GM12891 (cell line): ENCODE measurements at regions not wholly inside any gene's neighbourhood (a gene's known extent, or its start where the extent isn't known, plus 50 kb on each side); places are given as distances from the start of the nearest gene placed in this dataset.
A peak's percentile ranks its signal among the peaks of the same experiment; 100 is the strongest.

Experiments
- PAX5 ChIP-seq: IDR thresholded peaks from 2 replicates; pipeline ENCODE4 v1.6.1; 2011; ENCODE audit warnings: low read length, moderate library complexity, mild to moderate bottlenecking; ENCODE audit not compliant: insufficient read depth, severe bottlenecking
- POLR2A ChIP-seq: IDR thresholded peaks from 2 replicates; pipeline ENCODE4 v1.6.1; 2011; ENCODE audit warnings: low read depth, low read length, control low read depth
- POLR2AphosphoS5 ChIP-seq: IDR thresholded peaks from 2 replicates; pipeline ENCODE4 v1.6.1; 2011; ENCODE audit warnings: low read depth, low read length, control low read depth
- POU2F2 ChIP-seq: IDR thresholded peaks from 2 replicates; pipeline ENCODE4 v1.6.1; 2011; ENCODE audit warnings: low read depth, mild to moderate bottlenecking, control low read depth, low read length, moderate library complexity
- SPI1 ChIP-seq: IDR thresholded peaks from 2 replicates; pipeline ENCODE4 v1.6.1; 2011; ENCODE audit warnings: low read depth, low read length, control low read depth
- TAF1 ChIP-seq: IDR thresholded peaks from 2 replicates; pipeline ENCODE4 v1.6.1; 2011; ENCODE audit warnings: low read depth, low read length, control low read depth

GRCh38 chr13:75132701-75133695 lies 349.0 kb downstream of the TBC1D4 start:
- TF ChIP-seq POLR2A (peak; percentile 42; the same call in 1 of the 2 replicates), POLR2AphosphoS5 (no peak), PAX5 (no peak), TAF1 (no peak), POU2F2 (no peak), SPI1 (no peak)
